Gastrocnemius medialis (tissue), 4 donors: ENCODE measurements at regions not wholly inside any gene's neighbourhood (a gene's known extent, or its start where the extent isn't known, plus 50 kb on each side); places are given as distances from the start of the nearest gene placed in this dataset.

Experiments
- ATAC-seq, 2 donors: fragments of 150-250 bp; one replicate each; pipeline ENCODE4 v1.9.1; 2016
- DNase-seq, 2 donors: peaks; one replicate each; pipeline ENCODE4 v3.0.0-alpha.2; 2019
- H3K27ac ChIP-seq, 4 donors: fragments of 200-600 bp; sonication (generic); 1 replicate in 1 of 4; 2 replicates in 3 of 4; pipeline ENCODE4 v1.5.1; 2016 to 2018; ENCODE audit warnings: mild to moderate bottlenecking in 2 of 4, moderate library complexity in 1 of 4
- H3K27me3 ChIP-seq, 3 donors: fragments of 200-600 bp; sonication (generic) in 2 of 3; 1 replicate in 1 of 3; 2 replicates in 2 of 3; pipeline versions ENCODE4 v1.5.1 to v1.6.0; 2016 to 2019; ENCODE audit warnings: mild to moderate bottlenecking in 1 of 3, moderate library complexity in 1 of 3
- H3K36me3 ChIP-seq, 2 donors: fragments of 200-600 bp; sonication (generic) in 1 of 2; one replicate each; pipeline ENCODE4 v1.5.1; 2017 to 2018
- H3K4me1 ChIP-seq, 2 donors: fragments of 200-600 bp; sonication (generic) in 1 of 2; one replicate each; pipeline ENCODE4 v1.5.1; 2016 to 2017; ENCODE audit warnings: mild to moderate bottlenecking in 2 of 2
- H3K4me3 ChIP-seq, 4 donors: fragments of 200-600 bp; sonication (generic) in 3 of 4; 1 replicate in 1 of 4; 2 replicates in 3 of 4; pipeline ENCODE4 v1.5.1; 2016 to 2019; ENCODE audit warnings: mild to moderate bottlenecking in 2 of 4
- H3K9me3 ChIP-seq, 3 donors: fragments of 200-600 bp; sonication (generic) in 2 of 3; 1 replicate in 1 of 3; 2 replicates in 2 of 3; pipeline ENCODE4 v1.5.1; 2016 to 2019
- CTCF ChIP-seq, 5 experiments: fragments of 450-650 bp in 3 of 5; fragments of 200-600 bp in 2 of 5; sonication (generic) in 2 of 5; IDR thresholded peaks in 4 of 5; conservative IDR thresholded peaks in 1 of 5; 1 replicate in 4 of 5; 2 replicates in 1 of 5; pipeline ENCODE4 v1.5.1; 2016 to 2019; ENCODE audit warnings: antibody characterized with exemption in 5 of 5, mild to moderate bottlenecking in 3 of 5, moderate library complexity in 3 of 5
- POLR2A ChIP-seq, 2 donors: fragments of 450-650 bp; IDR thresholded peaks; one replicate each; pipeline ENCODE4 v1.6.1; 2017; ENCODE audit warnings: antibody characterized with exemption in 2 of 2, mild to moderate bottlenecking in 2 of 2, moderate library complexity in 2 of 2
- in situ Hi-C, 4 donors: fragments of 200-750 bp; cut with MboI; loops; one replicate each; pipeline versions ENCODE4 v1.15.0 to v1.8.0; 2017; ENCODE audit warnings: low sequenced_read_pairs in 4 of 4
- intact Hi-C: fragments of 100-400 bp; cut with DNase I; formaldehyde crosslinking; loops from one replicate; pipeline ENCODE4 v1.15.1; 2023; ENCODE audit warnings: low total_unique reads

- in situ Hi-C loops, result no loop called here
- Histone ChIP-seq H3K4me1 (no peaks in the 10 kb centered on the region), H3K4me3 (no peak overlapping the region), H3K36me3 (no peaks in the 10 kb centered on the region), H3K27me3 (no peaks in the 10 kb centered on the region), H3K27ac (no peak overlapping the region), H3K9me3 (no peaks in the 10 kb centered on the region)
- intact Hi-C loops, result no loop called here
- ATAC-seq (no peak), DNase-seq (no peak)
- no peak for TF ChIP-seq CTCF (IDR thresholded peaks at IDR 0.05 in 4 of 5, conservative IDR thresholded peaks at IDR 0.05 in 1 of 5)
- no peak for TF ChIP-seq POLR2A (IDR thresholded peaks at IDR 0.05)
Observed at GRCh38 chr10:125276133-125276532, 115.8 kb upstream of the CTBP2 start.

- in situ Hi-C loops (no loop called here), intact Hi-C loops (no loop called here)
Observed at GRCh38 chr10:125274961-125275360, 114.6 kb upstream of the CTBP2 start.

GRCh38 chr10:125273023-125273422 lies 112.7 kb upstream of the CTBP2 start:
- no peak overlapping the region for H3K27ac ChIP-seq
- no peak overlapping the region for H3K4me3 ChIP-seq
- in situ Hi-C loops, result no loop called here
- H3K4me1 ChIP-seq, result no peaks in the 10 kb centered on the region
- intact Hi-C loops, result no loop called here
- H3K27me3 ChIP-seq, result no peaks in the 10 kb centered on the region
- DNase-seq (no peak), ATAC-seq (no peak)
- no peaks in the 10 kb centered on the region for H3K9me3 ChIP-seq
- TF ChIP-seq POLR2A (IDR thresholded peaks at IDR 0.05), result no peak
- no peak for TF ChIP-seq CTCF (IDR thresholded peaks at IDR 0.05 in 4 of 5, conservative IDR thresholded peaks at IDR 0.05 in 1 of 5)
- no peaks in the 10 kb centered on the region for H3K36me3 ChIP-seq

More at GRCh38 chr10:125274961-125275360, 114.6 kb upstream of the CTBP2 start:
- no peaks in the 10 kb centered on the region for H3K27me3 ChIP-seq
- no peak for DNase-seq
- H3K36me3 ChIP-seq, result no peaks in the 10 kb centered on the region
- H3K4me3 ChIP-seq, result no peak overlapping the region
- H3K27ac ChIP-seq, result no peak overlapping the region
- TF ChIP-seq CTCF (IDR thresholded peaks at IDR 0.05 in 4 of 5, conservative IDR thresholded peaks at IDR 0.05 in 1 of 5), result no peak
- TF ChIP-seq POLR2A (IDR thresholded peaks at IDR 0.05), result no peak
- H3K4me1 ChIP-seq, result no peaks in the 10 kb centered on the region
- H3K9me3 ChIP-seq, result no peaks in the 10 kb centered on the region
- no peak for ATAC-seq

GRCh38 chr10:125269716-125270115 lies 109.4 kb upstream of the CTBP2 start:
- TF ChIP-seq CTCF (IDR thresholded peaks at IDR 0.05 in 4 of 5, conservative IDR thresholded peaks at IDR 0.05 in 1 of 5), result no peak
- no peak for TF ChIP-seq POLR2A (IDR thresholded peaks at IDR 0.05)
- Histone ChIP-seq H3K4me3 (no peak overlapping the region), H3K9me3 (no peaks in the 10 kb centered on the region), H3K27me3 (no peaks in the 10 kb centered on the region), H3K27ac (no peak overlapping the region), H3K4me1 (no peaks in the 10 kb centered on the region), H3K36me3 (no peaks in the 10 kb centered on the region)
- ATAC-seq, result no peak
- DNase-seq, result no peak
- in situ Hi-C loops (no loop called here), intact Hi-C loops (no loop called here)

GRCh38 chr10:125266966-125267365 lies 106.6 kb upstream of the CTBP2 start:
- no peaks in the 10 kb centered on the region for H3K36me3 ChIP-seq
- no peak overlapping the region for H3K27ac ChIP-seq
- ATAC-seq (no peak), DNase-seq (no peak)
- H3K27me3 ChIP-seq, result no peaks in the 10 kb centered on the region
- in situ Hi-C loops (no loop called here), intact Hi-C loops (no loop called here)
- no peaks in the 10 kb centered on the region for H3K4me1 ChIP-seq
- H3K9me3 ChIP-seq, result no peaks in the 10 kb centered on the region
- TF ChIP-seq POLR2A (IDR thresholded peaks at IDR 0.05), result no peak
- TF ChIP-seq CTCF (IDR thresholded peaks at IDR 0.05 in 4 of 5, conservative IDR thresholded peaks at IDR 0.05 in 1 of 5), result no peak
- no peak overlapping the region for H3K4me3 ChIP-seq
